ENCODE measurements at regions not wholly inside any gene's neighbourhood (a gene's known extent, or its start where the extent isn't known, plus 50 kb on each side); places are given as distances from the start of the nearest gene placed in this dataset.

DNA sequence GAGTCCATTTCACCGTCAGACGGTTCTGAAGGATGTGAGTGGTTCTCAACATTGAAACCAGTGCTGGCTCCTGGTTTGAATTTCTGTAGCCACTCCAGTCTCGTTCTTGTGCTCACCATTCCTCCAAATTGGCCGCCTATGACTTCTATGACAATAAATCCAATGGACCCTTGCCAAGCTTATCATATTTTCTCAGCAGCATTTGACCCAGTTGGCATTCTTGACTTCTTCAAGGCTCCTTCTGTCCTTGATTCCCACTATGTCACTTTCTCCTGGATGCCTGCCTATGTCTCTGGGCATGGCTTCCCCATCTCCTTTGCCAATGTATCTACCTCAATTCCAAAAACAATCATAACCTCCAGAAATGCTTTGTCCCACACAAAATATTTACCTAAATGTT, 756.0 kb upstream of the NRSN1 start (continued):
- no peak for TF ChIP-seq REST (IDR thresholded peaks at IDR 0.05)

DNA sequence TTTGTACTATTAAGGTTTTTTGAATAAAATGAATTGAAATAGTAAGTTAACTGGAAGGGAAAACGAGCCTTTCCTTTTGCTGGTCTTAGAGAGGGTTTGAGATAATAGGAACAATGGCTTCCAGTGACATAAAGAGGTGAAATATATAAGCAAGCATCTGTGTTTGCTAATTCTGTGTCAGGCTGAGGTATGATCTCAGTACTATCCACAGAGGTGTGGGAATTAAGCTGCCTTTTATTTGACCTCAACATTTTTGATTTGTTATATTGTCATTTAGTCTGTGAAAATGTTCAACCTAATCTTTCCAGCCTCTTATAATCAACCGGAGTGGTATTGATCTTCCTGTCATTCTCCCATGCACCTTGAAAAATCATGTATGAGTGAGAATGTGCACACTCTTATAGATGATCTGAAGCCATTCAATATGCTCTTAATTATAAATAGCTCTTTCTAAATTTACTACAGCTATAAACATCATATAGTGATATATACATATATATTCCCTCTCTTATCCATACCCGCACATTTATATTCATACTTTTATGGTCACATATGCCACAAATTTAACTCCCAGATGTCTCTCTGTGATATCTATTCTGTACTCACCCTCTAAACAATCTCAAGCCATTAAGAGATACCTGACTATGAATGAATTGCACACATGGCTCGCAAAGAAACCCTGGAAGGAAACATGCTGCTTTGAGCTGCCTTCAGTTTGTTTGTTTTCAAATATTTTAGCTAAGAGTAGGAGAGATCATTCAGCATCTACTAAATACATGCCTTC, 754.7 kb upstream of the NRSN1 start:
- Histone ChIP-seq H3K4me1 (ENCODE audit: control insufficient read depth in 4 of 4, insufficient read depth in 4 of 4, low read length in 3 of 4) (no peaks in the 10 kb centered on the region), H3K27me3 (ENCODE audit: control insufficient read depth in 4 of 4, insufficient read depth in 4 of 4, low read length in 3 of 4) (no peaks in the 10 kb centered on the region), H3K36me3 (ENCODE audit: control insufficient read depth in 4 of 4, insufficient read depth in 3 of 4, low read depth in 1 of 4, low read length in 3 of 4) (no peaks in the 10 kb centered on the region), H3K4me3 (ENCODE audit: low read depth in 1 of 3, low read length in 3 of 3) (no peak overlapping the region), H3K27ac (ENCODE audit: low read depth in 1 of 2, low read length in 2 of 2) (no peak overlapping the region), H3K9me3 (ENCODE audit: control insufficient read depth in 4 of 4, low read length in 3 of 4) (peaks cover 0 to 1% (median 0%) of the 10 kb centered on the region in 4 donors), H3K9ac (ENCODE audit: low read depth in 1 of 2, low read length in 2 of 2) (no peak overlapping the region)
- no peak for DNase-seq (ENCODE audit: low spot score)
- WGBS, result 79% methylated on average over 4 of the region's 4 CpGs
- no peak for TF ChIP-seq GABPA (IDR thresholded peaks at IDR 0.05 in 1 of 2, conservative IDR thresholded peaks at IDR 0.05 in 1 of 2)
- no peak for TF ChIP-seq REST (IDR thresholded peaks at IDR 0.05)
- TF ChIP-seq EGR1 (IDR thresholded peaks at IDR 0.05; ENCODE audit: low read depth in 2 of 2), result no peak
- no peak for TF ChIP-seq SP1 (IDR thresholded peaks at IDR 0.05)

GRCh38 chr6:23377830-23378229, 748.2 kb upstream of the NRSN1 start:
- Histone ChIP-seq H3K4me1 (ENCODE audit: control insufficient read depth in 4 of 4, insufficient read depth in 4 of 4, low read length in 3 of 4) (no peaks in the 10 kb centered on the region), H3K9ac (ENCODE audit: low read depth in 1 of 2, low read length in 2 of 2) (no peak overlapping the region), H3K9me3 (ENCODE audit: control insufficient read depth in 4 of 4, low read length in 3 of 4) (no peaks in the 10 kb centered on the region), H3K27me3 (ENCODE audit: control insufficient read depth in 4 of 4, insufficient read depth in 4 of 4, low read length in 3 of 4) (no peaks in the 10 kb centered on the region), H3K4me3 (ENCODE audit: low read depth in 1 of 3, low read length in 3 of 3) (no peak overlapping the region), H3K27ac (ENCODE audit: low read depth in 1 of 2, low read length in 2 of 2) (no peak overlapping the region), H3K36me3 (ENCODE audit: control insufficient read depth in 4 of 4, insufficient read depth in 3 of 4, low read depth in 1 of 4, low read length in 3 of 4) (no peaks in the 10 kb centered on the region)
- DNase-seq (ENCODE audit: low spot score), result no peak
- no peak for TF ChIP-seq FOXA1 (IDR thresholded peaks at IDR 0.05)
- TF ChIP-seq YY1 (IDR thresholded peaks at IDR 0.05), result no peak
- TF ChIP-seq FOXA2 (IDR thresholded peaks at IDR 0.05), result no peak
- no peak for TF ChIP-seq GABPA (IDR thresholded peaks at IDR 0.05 in 1 of 2, conservative IDR thresholded peaks at IDR 0.05 in 1 of 2)
- TF ChIP-seq CTCF (IDR thresholded peaks at IDR 0.05; ENCODE audit: low read depth, low read length, missing input control), result no peak
- no peak for TF ChIP-seq RXRA (IDR thresholded peaks at IDR 0.05)
- no peak for TF ChIP-seq HNF4G (IDR thresholded peaks at IDR 0.05)
- TF ChIP-seq NR2F2 (IDR thresholded peaks at IDR 0.05), result no peak
- TF ChIP-seq ZBTB33 (IDR thresholded peaks at IDR 0.05), result no peak
- TF ChIP-seq HNF4A (conservative IDR thresholded peaks at IDR 0.05), result no peak
- no peak for TF ChIP-seq TAF1 (conservative IDR thresholded peaks at IDR 0.05)
- TF ChIP-seq JUND (IDR thresholded peaks at IDR 0.05), result no peak
- TF ChIP-seq RAD21 (IDR thresholded peaks at IDR 0.05), result no peak
- no peak for TF ChIP-seq ATF3 (IDR thresholded peaks at IDR 0.05)
